ENCODE measurements at regions not wholly inside any gene's neighbourhood (a gene's known extent, or its start where the extent isn't known, plus 50 kb on each side); places are given as distances from the start of the nearest gene placed in this dataset.
"Not testable (repeated sequence)": the region's sequence is repeated elsewhere in the genome, so short reads cannot be mapped to it uniquely, and the experiment has no call there.

- H3K4me3 Mint-ChIP-seq; DNase-seq; H3K36me3 Mint-ChIP-seq (ENCODE audit: low read depth); H3K27ac Mint-ChIP-seq; H3K27me3 Mint-ChIP-seq: not testable (repeated sequence)
- H3K4me1 Mint-ChIP-seq: peaks cover 21% of the 10 kb centered on the region
- peaks cover 14% of the 10 kb centered on the region for H3K9me3 Mint-ChIP-seq
- intact Hi-C loops (cut with micrococcal nuclease): loop anchor here (5.0 kb wide), 1 partner anchor 65 kb away; no protein-coding TSS in a partner anchor
Observed at GRCh38 chr12:75657354-75657753, 145.9 kb upstream of the KRR1 start.

GRCh38 chr12:75656648-75657047, 145.2 kb upstream of the KRR1 start:
- H3K4me3 Mint-ChIP-seq: no peak overlapping the region
- H3K36me3 Mint-ChIP-seq (ENCODE audit: low read depth): no peaks in the 10 kb centered on the region
- intact Hi-C loops (cut with micrococcal nuclease): loop anchor here (5.0 kb wide), 1 partner anchor 66 kb away; no protein-coding TSS in a partner anchor
- DNase-seq: no peak
- H3K9me3 Mint-ChIP-seq: peaks cover 14% of the 10 kb centered on the region
- peaks cover 7% of the 10 kb centered on the region for H3K27me3 Mint-ChIP-seq
- no peak overlapping the region for H3K27ac Mint-ChIP-seq
- peaks cover 21% of the 10 kb centered on the region for H3K4me1 Mint-ChIP-seq

- peaks cover 14% of the 10 kb centered on the region for H3K9me3 Mint-ChIP-seq
- H3K4me3 Mint-ChIP-seq: no peak overlapping the region
- no peak for DNase-seq
- peaks cover 21% of the 10 kb centered on the region for H3K4me1 Mint-ChIP-seq
- H3K36me3 Mint-ChIP-seq (ENCODE audit: low read depth): no peaks in the 10 kb centered on the region
- no peak overlapping the region for H3K27ac Mint-ChIP-seq
- intact Hi-C loops (cut with micrococcal nuclease): loop anchor here (5.0 kb wide), 1 partner anchor 66 kb away; no protein-coding TSS in a partner anchor
- peaks cover 12% of the 10 kb centered on the region for H3K27me3 Mint-ChIP-seq
Observed at GRCh38 chr12:75656210-75656609, 144.8 kb upstream of the KRR1 start.

- intact Hi-C loops (cut with micrococcal nuclease): loop anchor here (5.0 kb wide), 1 partner anchor 67 kb away; no protein-coding TSS in a partner anchor
- peak; percentile 65 for DNase-seq
- no peaks in the 10 kb centered on the region for H3K36me3 Mint-ChIP-seq (ENCODE audit: low read depth)
- peak overlapping the region; percentile 78 for H3K27ac Mint-ChIP-seq
- H3K4me3 Mint-ChIP-seq: peak overlapping the region; percentile 7
- peaks cover 14% of the 10 kb centered on the region for H3K9me3 Mint-ChIP-seq
- H3K27me3 Mint-ChIP-seq: peaks cover 15% of the 10 kb centered on the region
- H3K4me1 Mint-ChIP-seq: peaks cover 21% of the 10 kb centered on the region
Observed at GRCh38 chr12:75655315-75655806, 144.0 kb upstream of the KRR1 start.

GRCh38 chr12:75651342-75651695, 139.9 kb upstream of the KRR1 start:
- Mint-ChIP-seq H3K36me3 (ENCODE audit: low read depth) (no peaks in the 10 kb centered on the region), H3K27ac (no peak overlapping the region), H3K4me1 (peaks cover 14% of the 10 kb centered on the region), H3K27me3 (peaks cover 28% of the 10 kb centered on the region), H3K4me3 (no peak overlapping the region), H3K9me3 (peaks cover 14% of the 10 kb centered on the region)
- intact Hi-C loops (cut with micrococcal nuclease): no loop called here
- DNase-seq: no peak

- intact Hi-C loops (cut with micrococcal nuclease): no loop called here
- H3K9me3 Mint-ChIP-seq: peaks cover 12% of the 10 kb centered on the region
- H3K27me3 Mint-ChIP-seq: peaks cover 28% of the 10 kb centered on the region
- no peak overlapping the region for H3K27ac Mint-ChIP-seq
- peaks cover 11% of the 10 kb centered on the region for H3K4me1 Mint-ChIP-seq
- no peak for DNase-seq
- no peaks in the 10 kb centered on the region for H3K36me3 Mint-ChIP-seq (ENCODE audit: low read depth)
- H3K4me3 Mint-ChIP-seq: no peak overlapping the region
Observed at GRCh38 chr12:75650595-75651341, 139.4 kb upstream of the KRR1 start.

- intact Hi-C loops (cut with micrococcal nuclease): no loop called here
- H3K27me3 Mint-ChIP-seq: peaks cover 28% of the 10 kb centered on the region
- H3K4me1 Mint-ChIP-seq: peaks cover 4% of the 10 kb centered on the region
- H3K27ac Mint-ChIP-seq: no peak overlapping the region
- peaks cover 6% of the 10 kb centered on the region for H3K9me3 Mint-ChIP-seq
- no peak for DNase-seq
- no peak overlapping the region for H3K4me3 Mint-ChIP-seq
- no peaks in the 10 kb centered on the region for H3K36me3 Mint-ChIP-seq (ENCODE audit: low read depth)
Observed at GRCh38 chr12:75650100-75650499, 138.7 kb upstream of the KRR1 start.

GRCh38 chr12:75648856-75649255, 137.4 kb upstream of the KRR1 start:
- Mint-ChIP-seq H3K4me1 (peaks cover 4% of the 10 kb centered on the region), H3K36me3 (ENCODE audit: low read depth) (no peaks in the 10 kb centered on the region), H3K9me3 (peaks cover 6% of the 10 kb centered on the region), H3K27me3 (peaks cover 28% of the 10 kb centered on the region), H3K4me3 (no peak overlapping the region), H3K27ac (no peak overlapping the region)
- intact Hi-C loops (cut with micrococcal nuclease): loop anchor here (10.0 kb wide), 1 partner anchor 254 kb away; the partner anchor contains the start of gene GLIPR1L2
- no peak for DNase-seq

- H3K4me1 Mint-ChIP-seq: peaks cover 12% of the 10 kb centered on the region
- intact Hi-C loops (cut with micrococcal nuclease): loop anchor here (10.0 kb wide), 1 partner anchor 252 kb away; the partner anchor contains the start of gene GLIPR1L2
- no peak overlapping the region for H3K27ac Mint-ChIP-seq
- no peaks in the 10 kb centered on the region for H3K9me3 Mint-ChIP-seq
- no peak overlapping the region for H3K4me3 Mint-ChIP-seq
- H3K36me3 Mint-ChIP-seq (ENCODE audit: low read depth): no peaks in the 10 kb centered on the region
- peaks cover 20% of the 10 kb centered on the region for H3K27me3 Mint-ChIP-seq
- DNase-seq: no peak
Observed at GRCh38 chr12:75646329-75647210, 135.2 kb upstream of the KRR1 start.

- intact Hi-C loops (cut with micrococcal nuclease): loop anchor here (5.0 to 10.0 kb wide), 3 partner anchors 93 to 250 kb away; partner anchors contain the start of genes GLIPR1L2 and KRR1
- peaks cover 8% of the 10 kb centered on the region for H3K27me3 Mint-ChIP-seq
- DNase-seq: no peak
- no peak overlapping the region for H3K4me3 Mint-ChIP-seq
- no peaks in the 10 kb centered on the region for H3K9me3 Mint-ChIP-seq
- H3K27ac Mint-ChIP-seq: no peak overlapping the region
- no peaks in the 10 kb centered on the region for H3K36me3 Mint-ChIP-seq (ENCODE audit: low read depth)
- H3K4me1 Mint-ChIP-seq: peaks cover 26% of the 10 kb centered on the region
Observed at GRCh38 chr12:75644472-75645072, 133.2 kb upstream of the KRR1 start.

GRCh38 chr12:75643119-75643518, 131.7 kb upstream of the KRR1 start:
- peaks cover 26% of the 10 kb centered on the region for H3K4me1 Mint-ChIP-seq
- H3K27me3 Mint-ChIP-seq: not testable (repeated sequence)

GRCh38 chr12:75642226-75642625, 130.8 kb upstream of the KRR1 start:
- intact Hi-C loops (cut with micrococcal nuclease): loop anchor here (5.0 to 10.0 kb wide), 3 partner anchors 95 to 247 kb away; partner anchors contain the start of genes GLIPR1L2 and KRR1
- peaks cover 26% of the 10 kb centered on the region for H3K4me1 Mint-ChIP-seq
- DNase-seq: no peak
- H3K9me3 Mint-ChIP-seq: no peaks in the 10 kb centered on the region
- peak overlapping the region; percentile 6 for H3K4me3 Mint-ChIP-seq
- H3K27ac Mint-ChIP-seq: peak overlapping the region; percentile 46
- peaks cover 2% of the 10 kb centered on the region for H3K27me3 Mint-ChIP-seq
- no peaks in the 10 kb centered on the region for H3K36me3 Mint-ChIP-seq (ENCODE audit: low read depth)

More at GRCh38 chr12:75643119-75643518, 131.7 kb upstream of the KRR1 start:
- H3K27ac Mint-ChIP-seq; DNase-seq; H3K9me3 Mint-ChIP-seq; H3K36me3 Mint-ChIP-seq (ENCODE audit: low read depth); H3K4me3 Mint-ChIP-seq: not testable (repeated sequence)
- intact Hi-C loops (cut with micrococcal nuclease): loop anchor here (5.0 to 10.0 kb wide), 3 partner anchors 94 to 248 kb away; partner anchors contain the start of genes GLIPR1L2 and KRR1
